IMR-90 (cell line): ENCODE measurements at regions not wholly inside any gene's neighbourhood (a gene's known extent, or its start where the extent isn't known, plus 50 kb on each side); places are given as distances from the start of the nearest gene placed in this dataset.
A peak's percentile ranks its signal among the peaks of the same experiment; 100 is the strongest.

Experiments used
- ATAC-seq: fragments of 200-7000 bp; cut with Tn5 transposase; 2 replicates; pipeline ENCODE4 v1.9.1; 2020; ENCODE audit warnings: low read depth, mild to moderate bottlenecking, moderate library complexity
- BruUV-seq: library from RNA; stranded (reverse); fragments of 400-500 nt; replicated peaks from 2 replicates; lab custom pipeline; 2021; lab: Mats Ljungman, UMichigan
- CTCF ChIA-PET: fragments of 300-600 bp; formaldehyde crosslinking; extraction: SDS; loops from one replicate; lab custom pipeline; 2021; ENCODE audit warnings: antibody characterized with exemption; lab: Yijun Ruan, JAX
- POLR2A ChIA-PET: fragments of 300-600 bp; sonication (Branson Sonifier 250); formaldehyde crosslinking; loops from one replicate; lab custom pipeline; 2022; ENCODE audit warnings: antibody characterized with exemption; ENCODE audit not compliant: unreplicated experiment; lab: Charles Lee
- DNase-seq: peaks from one replicate; pipeline ENCODE4 v3.0.0; 2013
- H2AFZ ChIP-seq: replicated peaks from 2 replicates; pipeline ENCODE3; 2013; ENCODE audit warnings: low read length, mild to moderate bottlenecking; ENCODE audit not compliant: poor library complexity
- H2AK5ac ChIP-seq: 2 replicates; pipeline ENCODE4 v1.6.1; 2013; ENCODE audit warnings: low read depth, low read length, inconsistent platforms
- H2AK9ac ChIP-seq: replicated peaks from 2 replicates; pipeline ENCODE3; 2013; ENCODE audit warnings: mild to moderate bottlenecking, low read depth, low read length, moderate library complexity; ENCODE audit not compliant: poor library complexity
- H2BK120ac ChIP-seq: 2 replicates; pipeline ENCODE4 v1.6.1; 2013; ENCODE audit warnings: low read depth, low read length, inconsistent platforms
- H2BK15ac ChIP-seq: 3 replicates; pipeline ENCODE4 v1.6.1; 2013; ENCODE audit warnings: low read depth, low read length, inconsistent platforms
- H2BK20ac ChIP-seq: 2 replicates; pipeline ENCODE4 v1.6.1; 2013; ENCODE audit warnings: low read depth, mild to moderate bottlenecking, inconsistent platforms, low read length, moderate library complexity
- H2BK5ac ChIP-seq: 2 replicates; pipeline ENCODE4 v1.6.1; 2013; ENCODE audit warnings: mild to moderate bottlenecking, low read depth, low read length, inconsistent platforms; ENCODE audit not compliant: poor library complexity, severe bottlenecking
- H3K14ac ChIP-seq: replicated peaks from 2 replicates; pipeline ENCODE4 v1.6.1; 2013; ENCODE audit warnings: low read depth, low read length, inconsistent platforms
- H3K18ac ChIP-seq: 2 replicates; pipeline ENCODE4 v1.6.1; 2013; ENCODE audit warnings: low read depth, low read length, control low read depth
- H3K23ac ChIP-seq: 2 replicates; pipeline ENCODE4 v1.6.1; 2013; ENCODE audit warnings: low read depth, low read length, inconsistent platforms
- H3K27ac ChIP-seq: 2 replicates; pipeline ENCODE4 v1.5.1; 2013; ENCODE audit warnings: mild to moderate bottlenecking, control low read depth, low read length; ENCODE audit not compliant: insufficient read depth
- H3K27me3 ChIP-seq: 2 replicates; pipeline ENCODE4 v1.6.1; 2013; ENCODE audit warnings: low read length; ENCODE audit not compliant: control insufficient read depth, insufficient read depth
- H3K36me3 ChIP-seq: 2 replicates; pipeline ENCODE4 v1.6.1; 2013; ENCODE audit warnings: low read length, mixed read lengths; ENCODE audit not compliant: control insufficient read depth, insufficient read depth
- H3K4ac ChIP-seq: 2 replicates; pipeline ENCODE4 v1.6.1; 2013; ENCODE audit warnings: low read depth, low read length, inconsistent platforms
- H3K4me1 ChIP-seq: 2 replicates; pipeline ENCODE4 v1.6.1; 2013; ENCODE audit warnings: low read length, mixed read lengths; ENCODE audit not compliant: control insufficient read depth, insufficient read depth
- H3K4me2 ChIP-seq: 2 replicates; pipeline ENCODE4 v1.6.1; 2013; ENCODE audit warnings: low read depth, mild to moderate bottlenecking, control low read depth, low read length, moderate library complexity
- H3K4me3 ChIP-seq: 2 replicates; pipeline ENCODE4 v1.5.1; 2013; ENCODE audit warnings: low read depth, mild to moderate bottlenecking, control low read depth, low read length, moderate library complexity; ENCODE audit not compliant: insufficient read depth
- H3K56ac ChIP-seq: 2 replicates; pipeline ENCODE4 v1.6.1; 2013; ENCODE audit warnings: low read length, inconsistent platforms; ENCODE audit not compliant: insufficient read depth; ENCODE audit errors: extremely low read depth
- H3K79me1 ChIP-seq, 2 experiments: 2 replicates each; pipeline ENCODE4 v1.6.1; 2013; ENCODE audit warnings: low read length in 2 of 2, inconsistent platforms in 1 of 2, low read depth in 1 of 2
- H3K9ac ChIP-seq: 2 replicates; pipeline ENCODE4 v1.6.1; 2013; ENCODE audit warnings: low read depth, low read length, control low read depth
- H3K9me1 ChIP-seq: 2 replicates; pipeline ENCODE4 v1.6.1; 2013; ENCODE audit warnings: low read length, inconsistent platforms; ENCODE audit not compliant: insufficient read depth
- H3K9me3 ChIP-seq: 2 replicates; pipeline ENCODE4 v1.6.1; 2013; ENCODE audit warnings: low read length; ENCODE audit not compliant: control insufficient read depth, insufficient read depth
- H4K20me1 ChIP-seq: 2 replicates; pipeline ENCODE4 v1.6.1; 2013; ENCODE audit warnings: low read length, inconsistent platforms; ENCODE audit not compliant: insufficient read depth
- H4K5ac ChIP-seq: 2 replicates; pipeline ENCODE4 v1.6.1; 2013; ENCODE audit warnings: mild to moderate bottlenecking, low read depth, low read length, control low read depth
- H4K8ac ChIP-seq, 2 experiments: 2 replicates each; pipeline ENCODE4 v1.6.1; 2013; ENCODE audit warnings: low read depth in 2 of 2, low read length in 2 of 2, control low read depth in 1 of 2, inconsistent platforms in 1 of 2
- H4K91ac ChIP-seq: 2 replicates; pipeline ENCODE4 v1.6.1; 2013; ENCODE audit warnings: low read depth, low read length, inconsistent platforms; ENCODE audit not compliant: insufficient read depth
- MAFK ChIP-seq: IDR thresholded peaks from 2 replicates; pipeline ENCODE4 v1.6.1; 2012; ENCODE audit warnings: low read depth, low read length, improper control_type of control experiment
- WGBS, 2 experiments: methylation state at CpG; one replicate each; pipeline versions ENCODE4 v1.1.5 to v1.1.7; 2013; ENCODE audit warnings: missing lambda C conversion rate in 2 of 2; ENCODE audit not compliant: insufficient read length in 1 of 2; ENCODE audit errors: extremely low coverage in 2 of 2; 5-methylcytosine and 5-hydroxymethylcytosine counted together
- dilution Hi-C: fragments of 300-500 bp; cut with HindIII; formaldehyde crosslinking; loops from one replicate; pipeline ENCODE4 v1.14.3; 2018; ENCODE audit warnings: low sequenced_read_pairs; ENCODE audit not compliant: unreplicated experiment
- in situ Hi-C: fragments of 300-500 bp; cut with MboI; formaldehyde crosslinking; loops from 3 replicates; pipeline ENCODE4 v1.14.3; 2019; ENCODE audit warnings: low sequenced_read_pairs, inconsistent platforms, mixed read lengths
- intact Hi-C: fragments of 100-400 bp; cut with micrococcal nuclease; formaldehyde crosslinking; loops from 2 replicates; pipeline ENCODE4 v1.10.0; 2022
- TF ChIP-seq, protein P1 (sequence below): conservative IDR thresholded peaks from 2 replicates; pipeline ENCODE4 v1.5.1; 2012; ENCODE audit warnings: mild to moderate bottlenecking, low read depth, low read length, improper control_type of control experiment

GRCh38 chr5:33297760-33298216 is 143.0 kb upstream of the TARS1 start:
- dilution Hi-C loops (no loop called here), intact Hi-C loops (loop anchor here (10.0 kb wide), 1 partner anchor 383 kb away; no protein-coding TSS in a partner anchor), in situ Hi-C loops (no loop called here)
- ChIA-PET CTCF (no interaction called here), POLR2A (no interaction called here)
- Histone ChIP-seq H3K9me1 (no peaks in the 10 kb centered on the region), H4K5ac (no peak overlapping the region; the same call in 1 of the 2 replicates), H2BK15ac (no peak overlapping the region), H3K4me2 (no peak overlapping the region), H3K27me3 (no peaks in the 10 kb centered on the region), H3K14ac (no peak overlapping the region), H3K4me3 (no peak overlapping the region), H3K56ac (no peak overlapping the region), H2AFZ (no peak overlapping the region), H3K79me1 (no peaks in the 10 kb centered on the region), H4K91ac (no peak overlapping the region; the same call in 1 of the 2 replicates), H2BK20ac (no peak overlapping the region), H2AK5ac (peak overlapping the region; percentile 52; the same call in 1 of the 2 replicates), H4K20me1 (no peaks in the 10 kb centered on the region), H3K23ac (no peak overlapping the region; the same call in 1 of the 2 replicates), H4K8ac (peak overlapping the region in 1 of 2 experiments; percentile 9; a peak in 1 of 4 replicates), H3K18ac (0 out of 2 replicates have a peak overlapping the region, but pooled peaks have one; percentile 25), H3K27ac (no peak overlapping the region), H3K4me1 (peaks cover 3% of the 10 kb centered on the region; the same call in 1 of the 2 replicates), H3K9me3 (0 out of 2 replicates have a peak, but pooled peaks cover 3% of the 10 kb centered on the region), H2BK5ac (no peak overlapping the region), H3K4ac (no peak overlapping the region), H2BK120ac (no peak overlapping the region), H3K36me3 (no peaks in the 10 kb centered on the region), H2AK9ac (no peak overlapping the region), H3K9ac (no peak overlapping the region)
- 88% methylated on average over 7 of the region's 23 CpGs; no CpG with 5 or more reads in 1 of the 2 experiments for WGBS, 2 experiments
- BruUV-seq: no TSS peak
- TF ChIP-seq, protein P1, sequence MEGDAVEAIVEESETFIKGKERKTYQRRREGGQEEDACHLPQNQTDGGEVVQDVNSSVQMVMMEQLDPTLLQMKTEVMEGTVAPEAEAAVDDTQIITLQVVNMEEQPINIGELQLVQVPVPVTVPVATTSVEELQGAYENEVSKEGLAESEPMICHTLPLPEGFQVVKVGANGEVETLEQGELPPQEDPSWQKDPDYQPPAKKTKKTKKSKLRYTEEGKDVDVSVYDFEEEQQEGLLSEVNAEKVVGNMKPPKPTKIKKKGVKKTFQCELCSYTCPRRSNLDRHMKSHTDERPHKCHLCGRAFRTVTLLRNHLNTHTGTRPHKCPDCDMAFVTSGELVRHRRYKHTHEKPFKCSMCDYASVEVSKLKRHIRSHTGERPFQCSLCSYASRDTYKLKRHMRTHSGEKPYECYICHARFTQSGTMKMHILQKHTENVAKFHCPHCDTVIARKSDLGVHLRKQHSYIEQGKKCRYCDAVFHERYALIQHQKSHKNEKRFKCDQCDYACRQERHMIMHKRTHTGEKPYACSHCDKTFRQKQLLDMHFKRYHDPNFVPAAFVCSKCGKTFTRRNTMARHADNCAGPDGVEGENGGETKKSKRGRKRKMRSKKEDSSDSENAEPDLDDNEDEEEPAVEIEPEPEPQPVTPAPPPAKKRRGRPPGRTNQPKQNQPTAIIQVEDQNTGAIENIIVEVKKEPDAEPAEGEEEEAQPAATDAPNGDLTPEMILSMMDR: 0 out of 2 replicates have a peak, but pooled peaks have one; percentile 7
- no peak for TF ChIP-seq MAFK
- no peak for DNase-seq
- ATAC-seq: no peak
